Keratinocyte (primary cell): ENCODE measurements at regions not wholly inside any gene's neighbourhood (a gene's known extent, or its start where the extent isn't known, plus 50 kb on each side); places are given as distances from the start of the nearest gene placed in this dataset.

Source experiments
- DNase-seq: peaks from one replicate; pipeline ENCODE4 v3.0.0-alpha.2; 2011; ENCODE audit warnings: low read depth, missing footprints, low spot score
- FAIRE-seq: peaks from 2 replicates; lab custom pipeline; 2011; peaks lifted over from hg19 to GRCh38; lab: Jason Lieb, UNC
- H2AFZ ChIP-seq: 2 replicates; pipeline ENCODE4 v1.6.0; 2012; ENCODE audit warnings: low read length, control low read depth, inconsistent platforms; ENCODE audit not compliant: control insufficient read depth
- H3K27ac ChIP-seq: 2 replicates; pipeline ENCODE4 v1.5.1; 2011; ENCODE audit warnings: low read length; ENCODE audit not compliant: control insufficient read depth, insufficient read depth
- H3K27me3 ChIP-seq: 3 replicates; pipeline ENCODE4 v1.6.0; 2011; ENCODE audit warnings: low read length; ENCODE audit not compliant: control insufficient read depth, insufficient read depth; ENCODE audit errors: extremely low read depth
- H3K36me3 ChIP-seq, 2 experiments: 2 replicates in 1 of 2; 3 replicates in 1 of 2; pipeline ENCODE4 v1.5.1; 2011; ENCODE audit warnings: low read length in 2 of 2, mild to moderate bottlenecking in 1 of 2; ENCODE audit not compliant: control insufficient read depth in 2 of 2, insufficient read depth in 2 of 2; ENCODE audit errors: extremely low read depth in 1 of 2
- H3K4me1 ChIP-seq: 3 replicates; pipeline ENCODE4 v1.5.1; 2011; ENCODE audit warnings: low read length; ENCODE audit not compliant: control insufficient read depth, insufficient read depth; ENCODE audit errors: extremely low read depth
- H3K4me2 ChIP-seq: 3 replicates; pipeline ENCODE4 v1.6.0; 2011; ENCODE audit warnings: low read depth, low read length; ENCODE audit not compliant: control insufficient read depth, insufficient read depth; ENCODE audit errors: extremely low read depth
- H3K4me3 ChIP-seq, 3 experiments: fragments of 200-600 bp in 1 of 3; sonication (generic) in 1 of 3; 2 replicates in 2 of 3; 3 replicates in 1 of 3; pipeline ENCODE4 v1.5.1; 2011 to 2016; ENCODE audit warnings: low read length in 3 of 3, mild to moderate bottlenecking in 3 of 3, control low read depth in 2 of 3, inconsistent platforms in 1 of 3, low read depth in 1 of 3, mixed read lengths in 1 of 3, mixed run types in 1 of 3, moderate library complexity in 1 of 3; ENCODE audit not compliant: control insufficient read depth in 2 of 3, insufficient read depth in 2 of 3; ENCODE audit errors: extremely low read depth in 1 of 3
- H3K79me2 ChIP-seq: 2 replicates; pipeline ENCODE4 v1.6.0; 2012; ENCODE audit warnings: low read length; ENCODE audit not compliant: control insufficient read depth, insufficient read depth
- H3K9ac ChIP-seq: 3 replicates; pipeline ENCODE4 v1.6.0; 2011; ENCODE audit warnings: low read length; ENCODE audit not compliant: control insufficient read depth, insufficient read depth; ENCODE audit errors: extremely low read depth
- H3K9me1 ChIP-seq: 3 replicates; pipeline ENCODE4 v1.6.0; 2011; ENCODE audit warnings: low read length; ENCODE audit not compliant: control insufficient read depth, insufficient read depth; ENCODE audit errors: extremely low read depth
- H3K9me3 ChIP-seq: 2 replicates; pipeline ENCODE4 v1.5.1; 2012; ENCODE audit warnings: low read depth, low read length; ENCODE audit not compliant: control insufficient read depth
- H4K20me1 ChIP-seq: 3 replicates; pipeline ENCODE4 v1.6.0; 2011; ENCODE audit warnings: low read length; ENCODE audit not compliant: control insufficient read depth, insufficient read depth; ENCODE audit errors: extremely low read depth
- EZH2 ChIP-seq: IDR thresholded peaks from one replicate; pipeline ENCODE4 v1.6.1; 2012; ENCODE audit warnings: inconsistent platforms, mild to moderate bottlenecking, low read length, moderate library complexity
- dilution Hi-C: fragments of 300-500 bp; cut with MboI; formaldehyde crosslinking; loops from one replicate; pipeline ENCODE4 v1.7.0; 2020; ENCODE audit warnings: low sequenced_read_pairs; ENCODE audit not compliant: extremely low pct_ligation_motif_present
- TF ChIP-seq, protein P1 (sequence below), 3 experiments: IDR thresholded peaks in 1 of 3; conservative IDR thresholded peaks in 1 of 3; optimal IDR thresholded peaks in 1 of 3; 2 replicates in 2 of 3; 3 replicates in 1 of 3; pipeline versions ENCODE3 to v1.5.1; 2011; ENCODE audit warnings: low read length in 3 of 3, mild to moderate bottlenecking in 3 of 3, moderate library complexity in 2 of 3, control low read depth in 1 of 3, inconsistent platforms in 1 of 3; ENCODE audit not compliant: insufficient read depth in 2 of 3; ENCODE audit errors: extremely low read depth in 1 of 3

DNA sequence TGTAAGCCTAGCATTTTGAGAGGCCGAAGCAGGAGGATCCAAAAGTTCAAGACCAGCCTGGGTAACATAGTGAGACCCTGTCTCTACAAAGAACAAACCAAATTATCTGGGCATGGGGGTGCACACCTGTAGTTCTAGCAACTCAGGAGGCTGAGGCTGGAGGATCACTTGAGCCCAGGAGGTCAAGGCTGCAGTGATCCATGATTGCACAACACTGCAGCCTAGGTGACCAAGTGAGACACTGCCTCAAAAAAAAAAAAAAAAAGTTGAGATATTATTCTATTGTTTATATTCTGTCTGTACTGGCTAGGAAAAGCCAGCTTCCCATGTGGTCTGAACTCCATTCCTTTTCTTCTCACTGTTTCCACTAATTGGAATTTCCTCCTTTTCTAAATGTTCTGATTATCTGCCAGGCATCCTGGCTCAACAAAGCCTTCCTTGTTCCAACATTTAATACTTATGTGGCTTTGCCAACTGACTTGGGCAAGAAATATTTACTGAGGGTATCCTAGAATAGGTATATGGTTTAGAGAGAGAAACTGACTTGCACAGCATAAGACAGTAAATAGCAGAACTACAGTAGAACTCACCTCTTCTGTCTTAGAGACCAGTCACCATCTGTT lies 175.2 kb upstream of the ADAMTS3 start:
- FAIRE-seq (no peak), DNase-seq (no peak)
- Histone ChIP-seq H2AFZ (no peak overlapping the region), H4K20me1 (no peaks in the 10 kb centered on the region), H3K27me3 (no peaks in the 10 kb centered on the region), H3K9me1 (no peaks in the 10 kb centered on the region), H3K4me1 (no peaks in the 10 kb centered on the region), H3K27ac (no peak overlapping the region), H3K4me2 (no peak overlapping the region), H3K79me2 (no peaks in the 10 kb centered on the region), H3K9ac (no peak overlapping the region), H3K4me3 (no peak overlapping the region), H3K9me3 (no peaks in the 10 kb centered on the region), H3K36me3 (no peaks in the 10 kb centered on the region)
- no peak for TF ChIP-seq EZH2
- TF ChIP-seq, protein P1, sequence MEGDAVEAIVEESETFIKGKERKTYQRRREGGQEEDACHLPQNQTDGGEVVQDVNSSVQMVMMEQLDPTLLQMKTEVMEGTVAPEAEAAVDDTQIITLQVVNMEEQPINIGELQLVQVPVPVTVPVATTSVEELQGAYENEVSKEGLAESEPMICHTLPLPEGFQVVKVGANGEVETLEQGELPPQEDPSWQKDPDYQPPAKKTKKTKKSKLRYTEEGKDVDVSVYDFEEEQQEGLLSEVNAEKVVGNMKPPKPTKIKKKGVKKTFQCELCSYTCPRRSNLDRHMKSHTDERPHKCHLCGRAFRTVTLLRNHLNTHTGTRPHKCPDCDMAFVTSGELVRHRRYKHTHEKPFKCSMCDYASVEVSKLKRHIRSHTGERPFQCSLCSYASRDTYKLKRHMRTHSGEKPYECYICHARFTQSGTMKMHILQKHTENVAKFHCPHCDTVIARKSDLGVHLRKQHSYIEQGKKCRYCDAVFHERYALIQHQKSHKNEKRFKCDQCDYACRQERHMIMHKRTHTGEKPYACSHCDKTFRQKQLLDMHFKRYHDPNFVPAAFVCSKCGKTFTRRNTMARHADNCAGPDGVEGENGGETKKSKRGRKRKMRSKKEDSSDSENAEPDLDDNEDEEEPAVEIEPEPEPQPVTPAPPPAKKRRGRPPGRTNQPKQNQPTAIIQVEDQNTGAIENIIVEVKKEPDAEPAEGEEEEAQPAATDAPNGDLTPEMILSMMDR (optimal IDR thresholded peaks at IDR 0.05 in 1 of 3, IDR thresholded peaks at IDR 0.05 in 1 of 3, conservative IDR thresholded peaks at IDR 0.05 in 1 of 3; ENCODE audit: extremely low read depth in 1 of 3, insufficient read depth in 2 of 3, low read length in 3 of 3), result no peak
- dilution Hi-C loops, result no loop called here

DNA sequence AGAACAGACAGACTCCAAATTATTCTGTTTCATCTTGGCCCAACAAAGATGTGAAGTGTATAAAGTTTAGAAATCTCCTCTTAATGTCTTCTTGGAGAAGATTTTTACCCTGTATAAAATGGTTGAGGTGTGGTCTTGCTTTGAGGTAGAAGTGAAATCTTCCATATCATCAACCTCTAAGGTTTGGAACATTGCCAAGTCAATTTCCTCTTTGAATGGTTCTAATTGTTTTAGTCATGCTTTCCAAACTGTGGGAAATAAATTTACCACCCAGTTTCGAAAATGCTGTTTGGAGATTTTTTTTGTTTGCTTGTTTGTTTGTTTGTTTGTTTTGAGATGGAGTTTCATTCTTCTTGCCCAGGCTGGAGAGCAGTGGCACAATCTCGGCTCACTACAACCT lies 174.1 kb upstream of the ADAMTS3 start:
- DNase-seq (no peak), FAIRE-seq (no peak)
- Histone ChIP-seq H3K9ac (no peak overlapping the region), H3K9me3 (no peaks in the 10 kb centered on the region), H3K4me3 (no peak overlapping the region), H3K4me2 (no peak overlapping the region), H3K4me1 (no peaks in the 10 kb centered on the region), H3K36me3 (no peaks in the 10 kb centered on the region), H3K9me1 (no peaks in the 10 kb centered on the region), H3K79me2 (no peaks in the 10 kb centered on the region), H2AFZ (no peak overlapping the region), H3K27ac (no peak overlapping the region), H4K20me1 (no peaks in the 10 kb centered on the region), H3K27me3 (no peaks in the 10 kb centered on the region)
- dilution Hi-C loops, result no loop called here
- TF ChIP-seq, protein P1 (optimal IDR thresholded peaks at IDR 0.05 in 1 of 3, IDR thresholded peaks at IDR 0.05 in 1 of 3, conservative IDR thresholded peaks at IDR 0.05 in 1 of 3; ENCODE audit: extremely low read depth in 1 of 3, insufficient read depth in 2 of 3, low read length in 3 of 3), result no peak
- no peak for TF ChIP-seq EZH2
